ENCODE measurements at regions not wholly inside any gene's neighbourhood (a gene's known extent, or its start where the extent isn't known, plus 50 kb on each side); places are given as distances from the start of the nearest gene placed in this dataset.

- no peak for DNase-seq (ENCODE audit: low spot score)
These were observed 101.3 kb upstream of the CACNA2D3 start for GRCh38 chr3:54021071-54021470.

- no peak for DNase-seq (ENCODE audit: low spot score)
These were observed 101.9 kb upstream of the CACNA2D3 start for GRCh38 chr3:54020436-54020835.

GRCh38 chr3:54014067-54014466 is 108.3 kb upstream of the CACNA2D3 start:
- DNase-seq (ENCODE audit: low spot score), result no peak

- no peak for DNase-seq (ENCODE audit: low spot score)
These were observed 113.6 kb upstream of the CACNA2D3 start for GRCh38 chr3:54008744-54009143.

GRCh38 chr3:54008099-54008498 is 114.3 kb upstream of the CACNA2D3 start:
- DNase-seq (ENCODE audit: low spot score), result no peak

- no peak for DNase-seq (ENCODE audit: low spot score)
These were observed 112.7 kb upstream of the SELENOK start for GRCh38 chr3:54004335-54004734.

GRCh38 chr3:54003136-54003535 is 111.5 kb upstream of the SELENOK start:
- DNase-seq (ENCODE audit: low spot score), result no peak

- DNase-seq (ENCODE audit: low spot score), result no peak
These were observed 108.1 kb upstream of the SELENOK start for GRCh38 chr3:53999725-54000124.

GRCh38 chr3:53998980-53999379 is 107.3 kb upstream of the SELENOK start:
- no peak for DNase-seq (ENCODE audit: low spot score)

- DNase-seq (ENCODE audit: low spot score), result no peak
These were observed 105.8 kb upstream of the SELENOK start for GRCh38 chr3:53997476-53997875.

- DNase-seq (ENCODE audit: low spot score), result no peak
These were observed 104.6 kb upstream of the SELENOK start for GRCh38 chr3:53996141-53996874.

GRCh38 chr3:53994986-53995603 is 103.4 kb upstream of the SELENOK start:
- DNase-seq (ENCODE audit: low spot score), result no peak

- DNase-seq (ENCODE audit: low spot score), result no peak
These were observed 99.6 kb upstream of the SELENOK start for GRCh38 chr3:53991240-53991639.

GRCh38 chr3:53989946-53990345 is 98.3 kb upstream of the SELENOK start:
- peak; percentile 70 for DNase-seq (ENCODE audit: low spot score)

- DNase-seq (ENCODE audit: low spot score), result no peak
These were observed 97.8 kb upstream of the SELENOK start for GRCh38 chr3:53989451-53989850.

- no peak for DNase-seq (ENCODE audit: low spot score)
These were observed 86.7 kb upstream of the SELENOK start for GRCh38 chr3:53978386-53978785.

GRCh38 chr3:53975382-53975781 is 83.7 kb upstream of the SELENOK start:
- no peak for DNase-seq (ENCODE audit: low spot score)

- DNase-seq (ENCODE audit: low spot score), result no peak
These were observed 82.7 kb upstream of the SELENOK start for GRCh38 chr3:53974324-53974723.

GRCh38 chr3:53973905-53974304 is 82.2 kb upstream of the SELENOK start:
- DNase-seq (ENCODE audit: low spot score), result no peak

GRCh38 chr3:53970661-53971060 is 79.0 kb upstream of the SELENOK start:
- no peak for DNase-seq (ENCODE audit: low spot score)

GRCh38 chr3:53969086-53969485 is 77.4 kb upstream of the SELENOK start:
- DNase-seq (ENCODE audit: low spot score), result no peak

GRCh38 chr3:53965291-53965690 is 73.6 kb upstream of the SELENOK start:
- no peak for DNase-seq (ENCODE audit: low spot score)

- DNase-seq (ENCODE audit: low spot score), result no peak
These were observed 66.2 kb upstream of the SELENOK start for GRCh38 chr3:53957831-53958230.

- no peak for DNase-seq (ENCODE audit: low spot score)
These were observed 64.9 kb upstream of the SELENOK start for GRCh38 chr3:53956586-53956985.
